PC-3 (cell line): ENCODE measurements at regions not wholly inside any gene's neighbourhood (a gene's known extent, or its start where the extent isn't known, plus 50 kb on each side); places are given as distances from the start of the nearest gene placed in this dataset.
"Not testable (repeated sequence)": the region's sequence is repeated elsewhere in the genome, so short reads cannot be mapped to it uniquely, and the experiment has no call there.

Experiments
- ATAC-seq: fragments of 200-7000 bp; cut with Tn5 transposase; 2 replicates; pipeline ENCODE4 v1.9.1; 2020; ENCODE audit warnings: mild to moderate bottlenecking, moderate library complexity
- BruUV-seq: library from RNA; stranded (reverse); fragments of 400-500 nt; replicated peaks from 2 replicates; lab custom pipeline; 2021; lab: Mats Ljungman, UMichigan
- CTCF ChIA-PET: fragments of 300-600 bp; sonication (Branson Sonifier 250); formaldehyde crosslinking; loops from one replicate; lab custom pipeline; 2022; ENCODE audit warnings: antibody characterized with exemption; lab: Charles Lee
- POLR2A ChIA-PET: fragments of 300-600 bp; sonication (Branson Sonifier 250); formaldehyde crosslinking; loops from one replicate; lab custom pipeline; 2022; ENCODE audit warnings: antibody characterized with exemption; ENCODE audit not compliant: unreplicated experiment; lab: Charles Lee
- DNase-seq: peaks from one replicate; pipeline ENCODE4 v3.0.0-alpha.2; 2015
- H2AFZ ChIP-seq: fragments of 300-600 bp; sonication (generic); 2 replicates; pipeline ENCODE4 v1.6.0; 2016; ENCODE audit warnings: antibody characterized with exemption, low read length
- H3F3A ChIP-seq: fragments of 300-600 bp; sonication (generic); one replicate; pipeline ENCODE4 v1.6.0; 2017; ENCODE audit warnings: antibody characterized with exemption, low read length, control low read depth, mild to moderate bottlenecking; ENCODE audit not compliant: unreplicated experiment
- H3K27ac ChIP-seq: fragments of 300-600 bp; sonication (generic); 2 replicates; pipeline ENCODE4 v1.5.1; 2016; ENCODE audit warnings: mild to moderate bottlenecking, low read length
- H3K27me3 ChIP-seq: fragments of 300-600 bp; sonication (generic); 2 replicates; pipeline ENCODE4 v1.6.1; 2016; ENCODE audit warnings: low read length, mixed read lengths
- H3K36me3 ChIP-seq: fragments of 300-600 bp; sonication (generic); 2 replicates; pipeline ENCODE4 v1.6.1; 2016; ENCODE audit warnings: low read depth, mixed run types, low read length, mixed read lengths
- H3K4me1 ChIP-seq: fragments of 300-600 bp; sonication (generic); 2 replicates; pipeline ENCODE4 v1.5.1; 2016; ENCODE audit warnings: low read length; ENCODE audit not compliant: insufficient read depth
- H3K4me2 ChIP-seq: fragments of 300-600 bp; sonication (generic); 2 replicates; pipeline ENCODE4 v1.6.0; 2016; ENCODE audit warnings: low read length
- H3K4me3 ChIP-seq: fragments of 300-600 bp; sonication (generic); 2 replicates; pipeline ENCODE4 v1.5.1; 2016; ENCODE audit warnings: mild to moderate bottlenecking, low read length, mixed read lengths
- H3K79me2 ChIP-seq: fragments of 300-600 bp; sonication (generic); 2 replicates; pipeline ENCODE4 v1.6.1; 2017; ENCODE audit warnings: low read length, mixed read lengths
- H3K9ac ChIP-seq: fragments of 300-600 bp; sonication (generic); 2 replicates; pipeline ENCODE4 v1.6.0; 2016; ENCODE audit warnings: mild to moderate bottlenecking, low read length
- H3K9me2 ChIP-seq: fragments of 300-600 bp; sonication (generic); replicated peaks from 2 replicates; pipeline ENCODE4 v1.6.1; 2016; ENCODE audit warnings: mixed run types, low read length, mixed read lengths
- H3K9me3 ChIP-seq: fragments of 300-600 bp; sonication (generic); 2 replicates; pipeline ENCODE4 v1.6.1; 2016; ENCODE audit warnings: low read length, mixed read lengths
- H4K20me1 ChIP-seq: fragments of 300-600 bp; sonication (generic); 2 replicates; pipeline ENCODE4 v1.6.1; 2016; ENCODE audit warnings: low read length, mixed read lengths
- EZH2 ChIP-seq: fragments of 300-600 bp; sonication (generic); IDR thresholded peaks from one replicate; pipeline ENCODE4 v1.6.1; 2017; ENCODE audit warnings: antibody characterized with exemption, mild to moderate bottlenecking, low read length; ENCODE audit not compliant: unreplicated experiment
- EZH2phosphoT487 ChIP-seq: fragments of 300-600 bp; sonication (generic); IDR thresholded peaks from 2 replicates; pipeline ENCODE4 v1.6.1; 2018; ENCODE audit warnings: mild to moderate bottlenecking, antibody characterized with exemption, low read length, borderline replicate concordance
- intact Hi-C: fragments of 100-400 bp; cut with micrococcal nuclease; formaldehyde crosslinking; loops from 2 replicates; pipeline ENCODE4 v1.9.0; 2023
- TF ChIP-seq, protein P1 (sequence below): fragments of 300-600 bp; sonication (generic); conservative IDR thresholded peaks from 2 replicates; pipeline ENCODE4 v1.5.1; 2017; ENCODE audit warnings: antibody characterized with exemption, low read depth, mild to moderate bottlenecking, low read length

DNA sequence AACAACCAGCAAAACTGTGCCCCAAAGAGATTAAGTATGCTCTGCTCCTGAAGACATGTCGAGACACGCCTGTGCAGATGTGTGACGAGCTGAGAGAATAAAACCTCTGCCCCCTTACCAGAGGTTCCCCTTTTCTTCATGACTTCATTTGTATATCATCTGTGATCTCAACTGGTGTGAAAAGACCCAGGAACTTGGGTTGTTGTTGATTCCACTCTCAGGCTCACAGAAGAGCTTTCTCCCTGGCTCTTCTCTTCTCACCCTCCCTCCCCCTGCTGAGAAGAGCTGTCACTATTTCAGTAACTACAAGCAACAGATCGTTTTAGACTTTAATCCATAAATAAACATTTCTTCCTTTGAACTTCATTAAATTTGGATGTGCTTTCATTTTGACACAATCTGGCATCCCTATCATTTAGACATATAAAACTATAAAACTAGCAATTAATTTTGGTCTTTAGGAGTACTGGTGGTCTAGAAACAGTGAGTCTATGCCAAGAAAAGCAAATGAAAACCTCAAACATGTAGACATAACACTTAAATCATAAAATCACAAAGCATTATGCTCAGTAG lies 179.3 kb upstream of the FZD8 start:
- H3K9me3 ChIP-seq, result no peaks in the 10 kb centered on the region
- H3K4me1 ChIP-seq, result no peaks in the 10 kb centered on the region
- POLR2A ChIA-PET, result no interaction called here
- H3K36me3 ChIP-seq, result no peaks in the 10 kb centered on the region
- no TSS peak for BruUV-seq
- DNase-seq, result no peak
- TF ChIP-seq EZH2phosphoT487, result no peak
- no peak for TF ChIP-seq EZH2
- TF ChIP-seq, protein P1, sequence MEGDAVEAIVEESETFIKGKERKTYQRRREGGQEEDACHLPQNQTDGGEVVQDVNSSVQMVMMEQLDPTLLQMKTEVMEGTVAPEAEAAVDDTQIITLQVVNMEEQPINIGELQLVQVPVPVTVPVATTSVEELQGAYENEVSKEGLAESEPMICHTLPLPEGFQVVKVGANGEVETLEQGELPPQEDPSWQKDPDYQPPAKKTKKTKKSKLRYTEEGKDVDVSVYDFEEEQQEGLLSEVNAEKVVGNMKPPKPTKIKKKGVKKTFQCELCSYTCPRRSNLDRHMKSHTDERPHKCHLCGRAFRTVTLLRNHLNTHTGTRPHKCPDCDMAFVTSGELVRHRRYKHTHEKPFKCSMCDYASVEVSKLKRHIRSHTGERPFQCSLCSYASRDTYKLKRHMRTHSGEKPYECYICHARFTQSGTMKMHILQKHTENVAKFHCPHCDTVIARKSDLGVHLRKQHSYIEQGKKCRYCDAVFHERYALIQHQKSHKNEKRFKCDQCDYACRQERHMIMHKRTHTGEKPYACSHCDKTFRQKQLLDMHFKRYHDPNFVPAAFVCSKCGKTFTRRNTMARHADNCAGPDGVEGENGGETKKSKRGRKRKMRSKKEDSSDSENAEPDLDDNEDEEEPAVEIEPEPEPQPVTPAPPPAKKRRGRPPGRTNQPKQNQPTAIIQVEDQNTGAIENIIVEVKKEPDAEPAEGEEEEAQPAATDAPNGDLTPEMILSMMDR, result no peak
- H2AFZ ChIP-seq, result no peak overlapping the region
- no peaks in the 10 kb centered on the region for H3K27me3 ChIP-seq
- intact Hi-C loops, result no loop called here
- no peaks in the 10 kb centered on the region for H4K20me1 ChIP-seq
- no peak for ATAC-seq
- no peak overlapping the region for H3K4me2 ChIP-seq
- CTCF ChIA-PET, result no interaction called here
- H3K4me3 ChIP-seq, result no peak overlapping the region
- no peaks in the 10 kb centered on the region; the same call in 1 of the 2 replicates for H3K9me2 ChIP-seq
- H3K9ac ChIP-seq, result no peak overlapping the region
- no peak overlapping the region for H3K27ac ChIP-seq
- H3F3A ChIP-seq, result no peaks in the 10 kb centered on the region
- no peaks in the 10 kb centered on the region for H3K79me2 ChIP-seq

GRCh38 chr10:35819736-35820135 lies 177.6 kb upstream of the FZD8 start:
- ChIA-PET CTCF (no interaction called here), POLR2A (no interaction called here)
- H3K27ac ChIP-seq, result no peak overlapping the region
- H3K36me3 ChIP-seq, result no peaks in the 10 kb centered on the region
- no peaks in the 10 kb centered on the region; the same call in 1 of the 2 replicates for H3K9me2 ChIP-seq
- DNase-seq (no peak), ATAC-seq (no peak)
- H4K20me1 ChIP-seq, result no peaks in the 10 kb centered on the region
- H3K9me3 ChIP-seq, result no peaks in the 10 kb centered on the region
- H3F3A ChIP-seq, result no peaks in the 10 kb centered on the region
- no peak overlapping the region for H2AFZ ChIP-seq
- H3K4me3 ChIP-seq, result no peak overlapping the region
- H3K79me2 ChIP-seq, result no peaks in the 10 kb centered on the region
- no peak overlapping the region for H3K9ac ChIP-seq
- H3K4me2 ChIP-seq, result no peak overlapping the region
- intact Hi-C loops, result no loop called here
- no peaks in the 10 kb centered on the region for H3K4me1 ChIP-seq
- no TSS peak for BruUV-seq
- no peaks in the 10 kb centered on the region for H3K27me3 ChIP-seq
- no peak for TF ChIP-seq EZH2phosphoT487
- TF ChIP-seq, protein P1, result no peak
- no peak for TF ChIP-seq EZH2

DNA sequence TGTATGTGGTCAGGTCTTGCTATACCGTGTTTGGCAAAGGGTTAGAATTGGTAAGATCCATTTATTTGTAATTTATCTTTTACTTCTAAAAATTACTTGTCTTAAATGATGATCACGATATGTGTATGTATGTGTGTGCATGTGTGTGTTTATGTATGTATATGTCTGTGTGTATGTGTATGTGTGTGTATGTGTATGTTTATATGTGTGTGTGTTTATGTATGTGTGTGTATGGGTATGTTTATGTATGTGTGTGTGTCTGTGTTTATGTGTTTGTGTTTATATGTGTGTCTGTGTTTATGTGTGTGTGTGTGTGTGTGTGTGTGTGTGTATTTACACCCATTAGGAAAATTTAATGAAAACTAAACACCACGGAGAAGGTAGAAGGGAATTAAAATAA lies 176.9 kb upstream of the FZD8 start:
- intact Hi-C loops, result no loop called here
- H3K36me3 ChIP-seq, result no peaks in the 10 kb centered on the region

GRCh38 chr10:35817109-35817508 lies 175.0 kb upstream of the FZD8 start:
- H4K20me1 ChIP-seq, H3K36me3 ChIP-seq, H3K9me2 ChIP-seq, CTCF ChIA-PET, H3F3A ChIP-seq, H3K4me2 ChIP-seq, POLR2A ChIA-PET, intact Hi-C loops, H3K4me1 ChIP-seq, H3K9me3 ChIP-seq, H3K27me3 ChIP-seq, H3K4me3 ChIP-seq, H2AFZ ChIP-seq, ATAC-seq, BruUV-seq, H3K79me2 ChIP-seq, H3K27ac ChIP-seq, DNase-seq, H3K9ac ChIP-seq: not testable (repeated sequence)

More for the DNA sequence above, 176.9 kb upstream of the FZD8 start:
- Histone ChIP-seq H3K9ac (no peak overlapping the region), H3K27me3 (no peaks in the 10 kb centered on the region), H3K4me2 (no peak overlapping the region), H3K27ac (no peak overlapping the region), H3F3A (no peaks in the 10 kb centered on the region), H4K20me1 (no peaks in the 10 kb centered on the region), H2AFZ (no peak overlapping the region), H3K4me1 (no peaks in the 10 kb centered on the region), H3K4me3 (no peak overlapping the region), H3K79me2 (no peaks in the 10 kb centered on the region), H3K9me3 (no peaks in the 10 kb centered on the region), H3K9me2 (no peaks in the 10 kb centered on the region; the same call in 1 of the 2 replicates)
- DNase-seq (no peak), ATAC-seq (no peak)
- no TSS peak for BruUV-seq
- TF ChIP-seq EZH2 (no peak), EZH2phosphoT487 (no peak)
- TF ChIP-seq, protein P1, result no peak
- POLR2A ChIA-PET, result no interaction called here
- CTCF ChIA-PET, result no interaction called here
